T-cell (primary cell): ENCODE measurements at regions not wholly inside any gene's neighbourhood (a gene's known extent, or its start where the extent isn't known, plus 50 kb on each side); places are given as distances from the start of the nearest gene placed in this dataset.

Experiments
- ATAC-seq, 4 experiments: fragments of 200-7000 bp in 3 of 4; fragments of 150-1000 bp in 1 of 4; cut with Tn5 transposase; replicated peaks in 1 of 4; 1 replicate in 3 of 4; 2 replicates in 1 of 4; pipeline ENCODE4 v1.10.0; 2021; ENCODE audit warnings: moderate library complexity in 3 of 4, mild to moderate bottlenecking in 2 of 4, moderate number of reproducible peaks in 1 of 4
- CTCF ChIA-PET, 2 donors: fragments of 300-600 bp; sonication (Branson Sonifier 250); formaldehyde crosslinking; loops; one replicate each; lab custom pipeline; 2022; ENCODE audit warnings: antibody characterized with exemption in 2 of 2; lab: Charles Lee
- POLR2A ChIA-PET, 2 donors: fragments of 300-600 bp; sonication (Branson Sonifier 250); formaldehyde crosslinking; loops; one replicate each; lab custom pipeline; 2022; ENCODE audit warnings: antibody characterized with exemption in 2 of 2; lab: Charles Lee
- DNase-seq, 35 experiments: peaks; one replicate each; pipeline versions ENCODE4 v3.0.0 to v3.0.0-alpha.2; 2013 to 2023
- H3K27ac ChIP-seq: one replicate; pipeline ENCODE4 v1.5.1; 2013; ENCODE audit warnings: low read length
- H3K27me3 ChIP-seq, 2 experiments: replicated peaks in 1 of 2; 1 replicate in 1 of 2; 2 replicates in 1 of 2; pipeline versions ENCODE4 v1.6.1 to v1.7.0; 2013; ENCODE audit warnings: low read length in 1 of 2, mixed read lengths in 1 of 2; ENCODE audit not compliant: control insufficient read depth in 2 of 2, insufficient read depth in 2 of 2; ENCODE audit errors: extremely low read depth in 1 of 2
- H3K36me3 ChIP-seq, 2 donors: 1 replicate in 1 of 2; 2 replicates in 1 of 2; pipeline versions ENCODE4 v1.6.1 to v1.7.0; 2013; ENCODE audit warnings: low read length in 1 of 2; ENCODE audit not compliant: control insufficient read depth in 2 of 2, insufficient read depth in 1 of 2; ENCODE audit errors: extremely low read depth in 1 of 2
- H3K4me1 ChIP-seq, 2 experiments: 1 replicate in 1 of 2; 2 replicates in 1 of 2; pipeline versions ENCODE4 v1.6.1 to v1.7.0; 2013; ENCODE audit warnings: low read length in 2 of 2, mixed read lengths in 1 of 2; ENCODE audit not compliant: insufficient read depth in 2 of 2, control insufficient read depth in 1 of 2; ENCODE audit errors: extremely low read depth in 1 of 2
- H3K4me3 ChIP-seq, 2 donors: 1 replicate in 1 of 2; 2 replicates in 1 of 2; pipeline versions ENCODE4 v1.5.1 to v1.7.0; 2013; ENCODE audit warnings: mild to moderate bottlenecking in 2 of 2, low read length in 1 of 2, moderate library complexity in 1 of 2; ENCODE audit not compliant: control insufficient read depth in 1 of 2; ENCODE audit errors: extremely low read depth in 1 of 2
- H3K9me3 ChIP-seq: 2 replicates; pipeline ENCODE4 v1.7.0; 2013
- H3K27ac Mint-ChIP-seq, 2 donors: one replicate each; pipeline ENCODE4 v1.8.0; 2020 to 2021; ENCODE audit warnings: mild to moderate bottlenecking in 2 of 2, mixed read lengths in 2 of 2
- H3K27me3 Mint-ChIP-seq, 2 donors: one replicate each; pipeline ENCODE4 v1.8.0; 2021 to 2022; ENCODE audit warnings: mixed read lengths in 2 of 2
- H3K36me3 Mint-ChIP-seq: one replicate; pipeline ENCODE4 v1.8.0; 2021; ENCODE audit warnings: mixed read lengths
- H3K4me1 Mint-ChIP-seq, 3 donors: one replicate each; pipeline ENCODE4 v1.8.0; 2020 to 2022; ENCODE audit warnings: mixed read lengths in 3 of 3, mild to moderate bottlenecking in 1 of 3
- H3K4me3 Mint-ChIP-seq, 3 donors: one replicate each; pipeline ENCODE4 v1.8.0; 2020 to 2022; ENCODE audit warnings: mild to moderate bottlenecking in 3 of 3, mixed read lengths in 3 of 3, moderate library complexity in 3 of 3
- H3K9me3 Mint-ChIP-seq, 3 donors: one replicate each; pipeline ENCODE4 v1.8.0; 2020 to 2022; ENCODE audit warnings: mixed read lengths in 3 of 3
- WGBS: methylation state at CpG from one replicate; pipeline ENCODE4 v1.1.5; 2013; ENCODE audit warnings: missing lambda C conversion rate; ENCODE audit not compliant: insufficient coverage; 5-methylcytosine and 5-hydroxymethylcytosine counted together

- H3K27me3 Mint-ChIP-seq, result no peaks in the 10 kb centered on the region
- no peak overlapping the region for H3K27ac ChIP-seq
- H3K4me1 Mint-ChIP-seq, result no peaks in the 10 kb centered on the region
- H3K4me3 Mint-ChIP-seq, result no peak overlapping the region
- H3K4me3 ChIP-seq, result no peak overlapping the region
- H3K36me3 ChIP-seq, result no peaks in the 10 kb centered on the region
- no peaks in the 10 kb centered on the region for H3K36me3 Mint-ChIP-seq
- H3K27ac Mint-ChIP-seq, result no peak overlapping the region
- no peaks in the 10 kb centered on the region for H3K9me3 ChIP-seq
- CTCF ChIA-PET, result no interaction called here
- DNase-seq (no peak), ATAC-seq (no peak)
- H3K4me1 ChIP-seq, result no peaks in the 10 kb centered on the region
- POLR2A ChIA-PET, result no interaction called here
- peaks cover 0 to 13% (median 6%) of the 10 kb centered on the region in 3 donors for H3K9me3 Mint-ChIP-seq
- H3K27me3 ChIP-seq, result no peaks in the 10 kb centered on the region
- no CpG with 5 or more reads among the region's 1 CpG for WGBS
These were observed 994.6 kb downstream of the TSN start for GRCh38 chr2:122750095-122750494.

GRCh38 chr2:122750808-122751207, 995.4 kb downstream of the TSN start:
- Histone ChIP-seq H3K36me3 (no peaks in the 10 kb centered on the region), H3K4me1 (no peaks in the 10 kb centered on the region), H3K27ac (no peak overlapping the region), H3K9me3 (no peaks in the 10 kb centered on the region), H3K4me3 (no peak overlapping the region), H3K27me3 (no peaks in the 10 kb centered on the region)
- DNase-seq (no peak), ATAC-seq (no peak)
- Mint-ChIP-seq H3K9me3 (peaks cover 0 to 12% (median 8%) of the 10 kb centered on the region in 3 donors), H3K27ac (no peak overlapping the region), H3K4me3 (no peak overlapping the region), H3K4me1 (no peaks in the 10 kb centered on the region), H3K27me3 (no peaks in the 10 kb centered on the region), H3K36me3 (no peaks in the 10 kb centered on the region)
- ChIA-PET CTCF (no interaction called here), POLR2A (no interaction called here)

GRCh38 chr2:122753336-122753735, 997.9 kb downstream of the TSN start:
- Mint-ChIP-seq H3K27ac (no peak overlapping the region), H3K27me3 (no peaks in the 10 kb centered on the region), H3K9me3 (peaks cover 3 to 11% (median 5%) of the 10 kb centered on the region in 3 donors), H3K4me3 (no peak overlapping the region), H3K36me3 (no peaks in the 10 kb centered on the region), H3K4me1 (no peaks in the 10 kb centered on the region)
- CTCF ChIA-PET, result no interaction called here
- H3K27ac ChIP-seq, result no peak overlapping the region
- ATAC-seq, result no peak
- no peaks in the 10 kb centered on the region for H3K9me3 ChIP-seq
- DNase-seq, result no peak
- H3K4me3 ChIP-seq, result no peak overlapping the region
- no peaks in the 10 kb centered on the region for H3K4me1 ChIP-seq
- no CpG with 5 or more reads among the region's 2 CpGs for WGBS
- POLR2A ChIA-PET, result no interaction called here
- no peaks in the 10 kb centered on the region for H3K27me3 ChIP-seq
- no peaks in the 10 kb centered on the region for H3K36me3 ChIP-seq

- Histone ChIP-seq H3K4me3 (no peak overlapping the region), H3K27me3 (no peaks in the 10 kb centered on the region), H3K9me3 (no peaks in the 10 kb centered on the region), H3K36me3 (no peaks in the 10 kb centered on the region), H3K27ac (no peak overlapping the region), H3K4me1 (no peaks in the 10 kb centered on the region)
- DNase-seq (peak in 1 of 35 experiments; percentile 8), ATAC-seq (no peak)
- H3K4me1 Mint-ChIP-seq, result no peaks in the 10 kb centered on the region
- no peak overlapping the region for H3K4me3 Mint-ChIP-seq
- 15% methylated on average over 1 of the region's 2 CpGs for WGBS
- no peaks in the 10 kb centered on the region for H3K27me3 Mint-ChIP-seq
- peaks cover 3 to 11% (median 5%) of the 10 kb centered on the region in 3 donors for H3K9me3 Mint-ChIP-seq
- POLR2A ChIA-PET, result no interaction called here
- no peak overlapping the region for H3K27ac Mint-ChIP-seq
- H3K36me3 Mint-ChIP-seq, result no peaks in the 10 kb centered on the region
- CTCF ChIA-PET, result no interaction called here
These were observed 999.1 kb downstream of the TSN start for GRCh38 chr2:122754561-122754960.

GRCh38 chr2:122755281-122755780, 999.9 kb downstream of the TSN start:
- no peaks in the 10 kb centered on the region for H3K27me3 ChIP-seq
- Mint-ChIP-seq H3K36me3 (no peaks in the 10 kb centered on the region), H3K4me3 (no peak overlapping the region), H3K9me3 (peaks cover 3 to 8% (median 5%) of the 10 kb centered on the region in 3 donors), H3K27me3 (no peaks in the 10 kb centered on the region), H3K27ac (no peak overlapping the region), H3K4me1 (no peaks in the 10 kb centered on the region)
- no peaks in the 10 kb centered on the region for H3K4me1 ChIP-seq
- H3K27ac ChIP-seq, result no peak overlapping the region
- CTCF ChIA-PET, result no interaction called here
- H3K9me3 ChIP-seq, result no peaks in the 10 kb centered on the region
- no peaks in the 10 kb centered on the region for H3K36me3 ChIP-seq
- WGBS, result 85% methylated on average over 3 of the region's 3 CpGs
- H3K4me3 ChIP-seq, result no peak overlapping the region
- DNase-seq (no peak), ATAC-seq (no peak)
- POLR2A ChIA-PET, result no interaction called here

- Mint-ChIP-seq H3K36me3 (no peaks in the 10 kb centered on the region), H3K27ac (no peak overlapping the region), H3K9me3 (peaks cover 12 to 19% (median 17%) of the 10 kb centered on the region in 3 donors), H3K4me3 (no peak overlapping the region), H3K4me1 (no peaks in the 10 kb centered on the region), H3K27me3 (no peaks in the 10 kb centered on the region)
- no CpG with 5 or more reads among the region's 2 CpGs for WGBS
- no peak overlapping the region for H3K4me3 ChIP-seq
- ChIA-PET CTCF (no interaction called here), POLR2A (no interaction called here)
- DNase-seq, result no peak
- no peaks in the 10 kb centered on the region for H3K4me1 ChIP-seq
- H3K27me3 ChIP-seq, result no peaks in the 10 kb centered on the region
- no peak for ATAC-seq
- no peaks in the 10 kb centered on the region for H3K9me3 ChIP-seq
- H3K27ac ChIP-seq, result no peak overlapping the region
- H3K36me3 ChIP-seq, result no peaks in the 10 kb centered on the region
These were observed 1003.5 kb downstream of the TSN start for GRCh38 chr2:122758967-122759366.

- Mint-ChIP-seq H3K36me3 (no peaks in the 10 kb centered on the region), H3K27ac (no peak overlapping the region), H3K9me3 (peaks cover 17 to 34% (median 20%) of the 10 kb centered on the region in 3 donors), H3K4me3 (no peak overlapping the region), H3K4me1 (no peaks in the 10 kb centered on the region), H3K27me3 (no peaks in the 10 kb centered on the region)
- ChIA-PET POLR2A (no interaction called here), CTCF (interaction anchor here in 1 of 2 donors (0.6 kb wide), 1 partner anchor 23 kb away, joined by 13 read pairs; no protein-coding TSS in a partner anchor)
- DNase-seq (no peak), ATAC-seq (no peak)
- no peaks in the 10 kb centered on the region for H3K36me3 ChIP-seq
- no peaks in the 10 kb centered on the region for H3K27me3 ChIP-seq
- WGBS, result no CpG with 5 or more reads among the region's 3 CpGs
- H3K27ac ChIP-seq, result no peak overlapping the region
- no peak overlapping the region for H3K4me3 ChIP-seq
- no peaks in the 10 kb centered on the region for H3K4me1 ChIP-seq
- no peaks in the 10 kb centered on the region for H3K9me3 ChIP-seq
These were observed 1008.6 kb downstream of the TSN start for GRCh38 chr2:122764014-122764413.
